ENCODE measurements at regions not wholly inside any gene's neighbourhood (a gene's known extent, or its start where the extent isn't known, plus 50 kb on each side); places are given as distances from the start of the nearest gene placed in this dataset.
"Not testable (repeated sequence)": the region's sequence is repeated elsewhere in the genome, so short reads cannot be mapped to it uniquely, and the experiment has no call there.

- no peak overlapping the region for H3K27ac ChIP-seq (ENCODE audit: low read length)
Measured at GRCh38 chr7:6934981-6935380, 108.9 kb upstream of the CCZ1B start.

GRCh38 chr7:6936626-6937025, 110.6 kb upstream of the CCZ1B start:
- not testable (repeated sequence) for H3K9me2 ChIP-seq (ENCODE audit: insufficient read depth, low read length); H3K79me2 ChIP-seq (replicated peaks; ENCODE audit: insufficient read depth, low read length); H3K27me3 ChIP-seq (ENCODE audit: insufficient read depth, low read depth, low read length); H3K36me3 ChIP-seq (ENCODE audit: insufficient read depth, low read length); H4K20me1 ChIP-seq (ENCODE audit: insufficient read depth); H3K9ac ChIP-seq (ENCODE audit: low read length); H3F3A ChIP-seq (ENCODE audit: insufficient read depth, low read length, poor library complexity, severe bottlenecking); H3K9me3 ChIP-seq (ENCODE audit: low read length); H3K27ac ChIP-seq (ENCODE audit: low read length); H3K4me2 ChIP-seq (ENCODE audit: low read length); H3K4me3 ChIP-seq (ENCODE audit: low read length); H2AFZ ChIP-seq (ENCODE audit: low read depth, low read length)

More at GRCh38 chr7:6934981-6935380, 108.9 kb upstream of the CCZ1B start:
- H3K79me2 ChIP-seq (replicated peaks; ENCODE audit: insufficient read depth, low read length) = no peaks in the 10 kb centered on the region
- H3F3A ChIP-seq (ENCODE audit: insufficient read depth, low read length, poor library complexity, severe bottlenecking) = no peaks in the 10 kb centered on the region
- H2AFZ ChIP-seq (ENCODE audit: low read depth, low read length) = no peak overlapping the region
- H3K9ac ChIP-seq (ENCODE audit: low read length) = no peak overlapping the region
- H3K9me3 ChIP-seq (ENCODE audit: low read length) = no peaks in the 10 kb centered on the region
- H3K4me2 ChIP-seq (ENCODE audit: low read length) = no peak overlapping the region
- no peaks in the 10 kb centered on the region for H3K27me3 ChIP-seq (ENCODE audit: insufficient read depth, low read depth, low read length)
- no peaks in the 10 kb centered on the region for H3K36me3 ChIP-seq (ENCODE audit: insufficient read depth, low read length)
- H4K20me1 ChIP-seq (ENCODE audit: insufficient read depth) = no peaks in the 10 kb centered on the region
- TF ChIP-seq POLR2AphosphoS5 (IDR thresholded peaks at IDR 0.05) (no peak), REST (IDR thresholded peaks at IDR 0.05; ENCODE audit: borderline replicate concordance) (no peak), RAD21 (conservative IDR thresholded peaks at IDR 0.05) (no peak), TAF1 (IDR thresholded peaks at IDR 0.05; ENCODE audit: low read depth) (no peak), EP300 (conservative IDR thresholded peaks at IDR 0.05; ENCODE audit: poor library complexity, severe bottlenecking) (no peak), EZH2 (IDR thresholded peaks at IDR 0.05; ENCODE audit: borderline replicate concordance, insufficient read depth, low read length, poor library complexity, severe bottlenecking) (no peak), MXI1 (conservative IDR thresholded peaks at IDR 0.05; ENCODE audit: poor library complexity, severe bottlenecking) (no peak), CTCF (IDR thresholded peaks at IDR 0.05; ENCODE audit: poor library complexity, severe bottlenecking) (no peak), SMC3 (conservative IDR thresholded peaks at IDR 0.05; ENCODE audit: poor library complexity) (no peak)
- no peaks in the 10 kb centered on the region for H3K9me2 ChIP-seq (ENCODE audit: insufficient read depth, low read length)
- H3K4me3 ChIP-seq (ENCODE audit: low read length) = no peak overlapping the region

GRCh38 chr7:6937746-6938145, 111.7 kb upstream of the CCZ1B start:
- not testable (repeated sequence) for H3K79me2 ChIP-seq (replicated peaks; ENCODE audit: insufficient read depth, low read length); H3K27ac ChIP-seq (ENCODE audit: low read length); H3K36me3 ChIP-seq (ENCODE audit: insufficient read depth, low read length); H4K20me1 ChIP-seq (ENCODE audit: insufficient read depth); H3K4me2 ChIP-seq (ENCODE audit: low read length); H3K9ac ChIP-seq (ENCODE audit: low read length); H3K4me3 ChIP-seq (ENCODE audit: low read length); H3F3A ChIP-seq (ENCODE audit: insufficient read depth, low read length, poor library complexity, severe bottlenecking); H3K27me3 ChIP-seq (ENCODE audit: insufficient read depth, low read depth, low read length); H2AFZ ChIP-seq (ENCODE audit: low read depth, low read length); H3K9me2 ChIP-seq (ENCODE audit: insufficient read depth, low read length); H3K9me3 ChIP-seq (ENCODE audit: low read length)
